IMR-90 (cell line): ENCODE measurements at regions not wholly inside any gene's neighbourhood (a gene's known extent, or its start where the extent isn't known, plus 50 kb on each side); places are given as distances from the start of the nearest gene placed in this dataset.

ENCODE experiments used
- ATAC-seq: fragments of 200-7000 bp; cut with Tn5 transposase; 2 replicates; pipeline ENCODE4 v1.9.1; 2020; ENCODE audit warnings: low read depth, mild to moderate bottlenecking, moderate library complexity
- BruUV-seq: library from RNA; stranded (reverse); fragments of 400-500 nt; replicated peaks from 2 replicates; lab custom pipeline; 2021; lab: Mats Ljungman, UMichigan
- CTCF ChIA-PET: fragments of 300-600 bp; formaldehyde crosslinking; extraction: SDS; loops from one replicate; lab custom pipeline; 2021; ENCODE audit warnings: antibody characterized with exemption; lab: Yijun Ruan, JAX
- POLR2A ChIA-PET: fragments of 300-600 bp; sonication (Branson Sonifier 250); formaldehyde crosslinking; loops from one replicate; lab custom pipeline; 2022; ENCODE audit warnings: antibody characterized with exemption; ENCODE audit not compliant: unreplicated experiment; lab: Charles Lee
- DNase-seq: peaks from one replicate; pipeline ENCODE4 v3.0.0; 2013
- H2AFZ ChIP-seq: replicated peaks from 2 replicates; pipeline ENCODE3; 2013; ENCODE audit warnings: low read length, mild to moderate bottlenecking; ENCODE audit not compliant: poor library complexity
- H2AK5ac ChIP-seq: 2 replicates; pipeline ENCODE4 v1.6.1; 2013; ENCODE audit warnings: low read depth, low read length, inconsistent platforms
- H2AK9ac ChIP-seq: replicated peaks from 2 replicates; pipeline ENCODE3; 2013; ENCODE audit warnings: mild to moderate bottlenecking, low read depth, low read length, moderate library complexity; ENCODE audit not compliant: poor library complexity
- H2BK120ac ChIP-seq: 2 replicates; pipeline ENCODE4 v1.6.1; 2013; ENCODE audit warnings: low read depth, low read length, inconsistent platforms
- H2BK15ac ChIP-seq: 3 replicates; pipeline ENCODE4 v1.6.1; 2013; ENCODE audit warnings: low read depth, low read length, inconsistent platforms
- H2BK20ac ChIP-seq: 2 replicates; pipeline ENCODE4 v1.6.1; 2013; ENCODE audit warnings: low read depth, mild to moderate bottlenecking, inconsistent platforms, low read length, moderate library complexity
- H2BK5ac ChIP-seq: 2 replicates; pipeline ENCODE4 v1.6.1; 2013; ENCODE audit warnings: mild to moderate bottlenecking, low read depth, low read length, inconsistent platforms; ENCODE audit not compliant: poor library complexity, severe bottlenecking
- H3K14ac ChIP-seq: replicated peaks from 2 replicates; pipeline ENCODE4 v1.6.1; 2013; ENCODE audit warnings: low read depth, low read length, inconsistent platforms
- H3K18ac ChIP-seq: 2 replicates; pipeline ENCODE4 v1.6.1; 2013; ENCODE audit warnings: low read depth, low read length, control low read depth
- H3K23ac ChIP-seq: 2 replicates; pipeline ENCODE4 v1.6.1; 2013; ENCODE audit warnings: low read depth, low read length, inconsistent platforms
- H3K27ac ChIP-seq: 2 replicates; pipeline ENCODE4 v1.5.1; 2013; ENCODE audit warnings: mild to moderate bottlenecking, control low read depth, low read length; ENCODE audit not compliant: insufficient read depth
- H3K27me3 ChIP-seq: 2 replicates; pipeline ENCODE4 v1.6.1; 2013; ENCODE audit warnings: low read length; ENCODE audit not compliant: control insufficient read depth, insufficient read depth
- H3K36me3 ChIP-seq: 2 replicates; pipeline ENCODE4 v1.6.1; 2013; ENCODE audit warnings: low read length, mixed read lengths; ENCODE audit not compliant: control insufficient read depth, insufficient read depth
- H3K4ac ChIP-seq: 2 replicates; pipeline ENCODE4 v1.6.1; 2013; ENCODE audit warnings: low read depth, low read length, inconsistent platforms
- H3K4me1 ChIP-seq: 2 replicates; pipeline ENCODE4 v1.6.1; 2013; ENCODE audit warnings: low read length, mixed read lengths; ENCODE audit not compliant: control insufficient read depth, insufficient read depth
- H3K4me2 ChIP-seq: 2 replicates; pipeline ENCODE4 v1.6.1; 2013; ENCODE audit warnings: low read depth, mild to moderate bottlenecking, control low read depth, low read length, moderate library complexity
- H3K4me3 ChIP-seq: 2 replicates; pipeline ENCODE4 v1.5.1; 2013; ENCODE audit warnings: low read depth, mild to moderate bottlenecking, control low read depth, low read length, moderate library complexity; ENCODE audit not compliant: insufficient read depth
- H3K56ac ChIP-seq: 2 replicates; pipeline ENCODE4 v1.6.1; 2013; ENCODE audit warnings: low read length, inconsistent platforms; ENCODE audit not compliant: insufficient read depth; ENCODE audit errors: extremely low read depth
- H3K79me1 ChIP-seq, 2 experiments: 2 replicates each; pipeline ENCODE4 v1.6.1; 2013; ENCODE audit warnings: low read length in 2 of 2, inconsistent platforms in 1 of 2, low read depth in 1 of 2
- H3K9ac ChIP-seq: 2 replicates; pipeline ENCODE4 v1.6.1; 2013; ENCODE audit warnings: low read depth, low read length, control low read depth
- H3K9me1 ChIP-seq: 2 replicates; pipeline ENCODE4 v1.6.1; 2013; ENCODE audit warnings: low read length, inconsistent platforms; ENCODE audit not compliant: insufficient read depth
- H3K9me3 ChIP-seq: 2 replicates; pipeline ENCODE4 v1.6.1; 2013; ENCODE audit warnings: low read length; ENCODE audit not compliant: control insufficient read depth, insufficient read depth
- H4K20me1 ChIP-seq: 2 replicates; pipeline ENCODE4 v1.6.1; 2013; ENCODE audit warnings: low read length, inconsistent platforms; ENCODE audit not compliant: insufficient read depth
- H4K5ac ChIP-seq: 2 replicates; pipeline ENCODE4 v1.6.1; 2013; ENCODE audit warnings: mild to moderate bottlenecking, low read depth, low read length, control low read depth
- H4K8ac ChIP-seq, 2 experiments: 2 replicates each; pipeline ENCODE4 v1.6.1; 2013; ENCODE audit warnings: low read depth in 2 of 2, low read length in 2 of 2, control low read depth in 1 of 2, inconsistent platforms in 1 of 2
- H4K91ac ChIP-seq: 2 replicates; pipeline ENCODE4 v1.6.1; 2013; ENCODE audit warnings: low read depth, low read length, inconsistent platforms; ENCODE audit not compliant: insufficient read depth
- NFE2L2 ChIP-seq: fragments of 150-350 bp; IDR thresholded peaks from 2 replicates; pipeline ENCODE4 v1.6.1; 2016; ENCODE audit warnings: low read depth, mild to moderate bottlenecking, low read length
- RAD21 ChIP-seq: IDR thresholded peaks from 2 replicates; pipeline ENCODE4 v1.6.1; 2012; ENCODE audit warnings: low read length, improper control_type of control experiment
- RCOR1 ChIP-seq: IDR thresholded peaks from 2 replicates; pipeline ENCODE4 v1.6.1; 2012; ENCODE audit warnings: mild to moderate bottlenecking, low read length, improper control_type of control experiment; ENCODE audit not compliant: insufficient replicate concordance
- RFX5 ChIP-seq: IDR thresholded peaks from 2 replicates; pipeline ENCODE4 v1.8.0; 2012; ENCODE audit warnings: low read depth, mild to moderate bottlenecking, low read length, moderate library complexity
- USF2 ChIP-seq: fragments of 150-350 bp; IDR thresholded peaks from 2 replicates; pipeline ENCODE4 v1.6.1; 2017; ENCODE audit warnings: mild to moderate bottlenecking, antibody characterized with exemption, low read length, low read depth
- WGBS, 2 experiments: methylation state at CpG; one replicate each; pipeline versions ENCODE4 v1.1.5 to v1.1.7; 2013; ENCODE audit warnings: missing lambda C conversion rate in 2 of 2; ENCODE audit not compliant: insufficient read length in 1 of 2; ENCODE audit errors: extremely low coverage in 2 of 2; 5-methylcytosine and 5-hydroxymethylcytosine counted together
- dilution Hi-C: fragments of 300-500 bp; cut with HindIII; formaldehyde crosslinking; loops from one replicate; pipeline ENCODE4 v1.14.3; 2018; ENCODE audit warnings: low sequenced_read_pairs; ENCODE audit not compliant: unreplicated experiment
- in situ Hi-C: fragments of 300-500 bp; cut with MboI; formaldehyde crosslinking; loops from 3 replicates; pipeline ENCODE4 v1.14.3; 2019; ENCODE audit warnings: low sequenced_read_pairs, inconsistent platforms, mixed read lengths
- intact Hi-C: fragments of 100-400 bp; cut with micrococcal nuclease; formaldehyde crosslinking; loops from 2 replicates; pipeline ENCODE4 v1.10.0; 2022

DNA sequence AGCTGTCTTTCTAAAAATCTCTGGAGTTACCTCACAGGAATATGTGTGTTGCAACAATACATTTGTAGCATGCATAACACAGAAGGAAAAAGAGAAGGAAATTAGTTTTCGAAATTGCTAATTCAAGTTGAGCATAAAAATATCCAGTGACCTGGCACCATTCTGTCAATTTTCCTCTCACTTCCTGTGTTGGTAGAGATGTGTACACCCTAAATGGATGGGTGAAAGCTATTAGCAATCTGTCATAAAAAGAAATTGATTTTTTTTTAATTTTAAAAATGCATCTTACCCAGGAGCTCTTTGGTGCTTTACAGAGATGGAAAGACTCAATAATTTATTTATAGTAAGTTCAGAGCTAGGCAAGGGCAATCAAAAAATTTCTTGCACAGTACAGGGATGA lies 333.3 kb upstream of the TMEM229A start:
- CTCF ChIA-PET: interaction anchor here (0.7 kb wide), 1 partner anchor 11 kb away, joined by 3 read pairs; no protein-coding TSS in a partner anchor
- dilution Hi-C loops: no loop called here

More for the DNA sequence above, 333.3 kb upstream of the TMEM229A start:
- H3K9me3 ChIP-seq: no peaks in the 10 kb centered on the region
- H4K8ac ChIP-seq: no peak overlapping the region
- H3K14ac ChIP-seq: no peak overlapping the region
- no peak overlapping the region for H2BK15ac ChIP-seq
- H4K91ac ChIP-seq: no peak overlapping the region
- H3K36me3 ChIP-seq: no peaks in the 10 kb centered on the region
- H3K4ac ChIP-seq: no peak overlapping the region
- no peak overlapping the region for H3K27ac ChIP-seq
- H2AFZ ChIP-seq: no peak overlapping the region
- H2BK20ac ChIP-seq: no peak overlapping the region
- no peaks in the 10 kb centered on the region for H3K27me3 ChIP-seq
- H3K4me2 ChIP-seq: no peak overlapping the region
- in situ Hi-C loops (no loop called here), intact Hi-C loops (no loop called here)
- no peak overlapping the region for H3K56ac ChIP-seq
- no peaks in the 10 kb centered on the region for H3K4me1 ChIP-seq
- H4K5ac ChIP-seq: no peak overlapping the region
- no peaks in the 10 kb centered on the region for H3K9me1 ChIP-seq
- H2AK5ac ChIP-seq: no peak overlapping the region
- TF ChIP-seq USF2 (no peak), RFX5 (no peak), RAD21 (no peak), NFE2L2 (no peak), RCOR1 (no peak)
- POLR2A ChIA-PET: no interaction called here
- no CpG with 5 or more reads among the region's 1 CpG for WGBS, 2 experiments
- ATAC-seq (no peak), DNase-seq (no peak)
- H3K79me1 ChIP-seq: no peaks in the 10 kb centered on the region
- no peak overlapping the region for H2BK120ac ChIP-seq
- H3K9ac ChIP-seq: no peak overlapping the region
- H2AK9ac ChIP-seq: no peak overlapping the region
- H4K20me1 ChIP-seq: no peaks in the 10 kb centered on the region
- H3K23ac ChIP-seq: no peak overlapping the region
- no TSS peak for BruUV-seq
- H3K18ac ChIP-seq: no peak overlapping the region
- H3K4me3 ChIP-seq: no peak overlapping the region
- H2BK5ac ChIP-seq: no peak overlapping the region
